PC-3 (cell line): ENCODE measurements at regions not wholly inside any gene's neighbourhood (a gene's known extent, or its start where the extent isn't known, plus 50 kb on each side); places are given as distances from the start of the nearest gene placed in this dataset.

Experiments used
- ATAC-seq: fragments of 200-7000 bp; cut with Tn5 transposase; 2 replicates; pipeline ENCODE4 v1.9.1; 2020; ENCODE audit warnings: mild to moderate bottlenecking, moderate library complexity
- BruUV-seq: library from RNA; stranded (reverse); fragments of 400-500 nt; replicated peaks from 2 replicates; lab custom pipeline; 2021; lab: Mats Ljungman, UMichigan
- CTCF ChIA-PET: fragments of 300-600 bp; sonication (Branson Sonifier 250); formaldehyde crosslinking; loops from one replicate; lab custom pipeline; 2022; ENCODE audit warnings: antibody characterized with exemption; lab: Charles Lee
- POLR2A ChIA-PET: fragments of 300-600 bp; sonication (Branson Sonifier 250); formaldehyde crosslinking; loops from one replicate; lab custom pipeline; 2022; ENCODE audit warnings: antibody characterized with exemption; ENCODE audit not compliant: unreplicated experiment; lab: Charles Lee
- DNase-seq: peaks from one replicate; pipeline ENCODE4 v3.0.0-alpha.2; 2015
- H2AFZ ChIP-seq: fragments of 300-600 bp; sonication (generic); 2 replicates; pipeline ENCODE4 v1.6.0; 2016; ENCODE audit warnings: antibody characterized with exemption, low read length
- H3F3A ChIP-seq: fragments of 300-600 bp; sonication (generic); one replicate; pipeline ENCODE4 v1.6.0; 2017; ENCODE audit warnings: antibody characterized with exemption, low read length, control low read depth, mild to moderate bottlenecking; ENCODE audit not compliant: unreplicated experiment
- H3K27ac ChIP-seq: fragments of 300-600 bp; sonication (generic); 2 replicates; pipeline ENCODE4 v1.5.1; 2016; ENCODE audit warnings: mild to moderate bottlenecking, low read length
- H3K27me3 ChIP-seq: fragments of 300-600 bp; sonication (generic); 2 replicates; pipeline ENCODE4 v1.6.1; 2016; ENCODE audit warnings: low read length, mixed read lengths
- H3K36me3 ChIP-seq: fragments of 300-600 bp; sonication (generic); 2 replicates; pipeline ENCODE4 v1.6.1; 2016; ENCODE audit warnings: low read depth, mixed run types, low read length, mixed read lengths
- H3K4me1 ChIP-seq: fragments of 300-600 bp; sonication (generic); 2 replicates; pipeline ENCODE4 v1.5.1; 2016; ENCODE audit warnings: low read length; ENCODE audit not compliant: insufficient read depth
- H3K4me2 ChIP-seq: fragments of 300-600 bp; sonication (generic); 2 replicates; pipeline ENCODE4 v1.6.0; 2016; ENCODE audit warnings: low read length
- H3K4me3 ChIP-seq: fragments of 300-600 bp; sonication (generic); 2 replicates; pipeline ENCODE4 v1.5.1; 2016; ENCODE audit warnings: mild to moderate bottlenecking, low read length, mixed read lengths
- H3K79me2 ChIP-seq: fragments of 300-600 bp; sonication (generic); 2 replicates; pipeline ENCODE4 v1.6.1; 2017; ENCODE audit warnings: low read length, mixed read lengths
- H3K9ac ChIP-seq: fragments of 300-600 bp; sonication (generic); 2 replicates; pipeline ENCODE4 v1.6.0; 2016; ENCODE audit warnings: mild to moderate bottlenecking, low read length
- H3K9me2 ChIP-seq: fragments of 300-600 bp; sonication (generic); replicated peaks from 2 replicates; pipeline ENCODE4 v1.6.1; 2016; ENCODE audit warnings: mixed run types, low read length, mixed read lengths
- H3K9me3 ChIP-seq: fragments of 300-600 bp; sonication (generic); 2 replicates; pipeline ENCODE4 v1.6.1; 2016; ENCODE audit warnings: low read length, mixed read lengths
- H4K20me1 ChIP-seq: fragments of 300-600 bp; sonication (generic); 2 replicates; pipeline ENCODE4 v1.6.1; 2016; ENCODE audit warnings: low read length, mixed read lengths
- EZH2 ChIP-seq: fragments of 300-600 bp; sonication (generic); IDR thresholded peaks from one replicate; pipeline ENCODE4 v1.6.1; 2017; ENCODE audit warnings: antibody characterized with exemption, mild to moderate bottlenecking, low read length; ENCODE audit not compliant: unreplicated experiment
- EZH2phosphoT487 ChIP-seq: fragments of 300-600 bp; sonication (generic); IDR thresholded peaks from 2 replicates; pipeline ENCODE4 v1.6.1; 2018; ENCODE audit warnings: mild to moderate bottlenecking, antibody characterized with exemption, low read length, borderline replicate concordance
- intact Hi-C: fragments of 100-400 bp; cut with micrococcal nuclease; formaldehyde crosslinking; loops from 2 replicates; pipeline ENCODE4 v1.9.0; 2023
- TF ChIP-seq, protein P1 (sequence below): fragments of 300-600 bp; sonication (generic); conservative IDR thresholded peaks from 2 replicates; pipeline ENCODE4 v1.5.1; 2017; ENCODE audit warnings: antibody characterized with exemption, low read depth, mild to moderate bottlenecking, low read length

DNA sequence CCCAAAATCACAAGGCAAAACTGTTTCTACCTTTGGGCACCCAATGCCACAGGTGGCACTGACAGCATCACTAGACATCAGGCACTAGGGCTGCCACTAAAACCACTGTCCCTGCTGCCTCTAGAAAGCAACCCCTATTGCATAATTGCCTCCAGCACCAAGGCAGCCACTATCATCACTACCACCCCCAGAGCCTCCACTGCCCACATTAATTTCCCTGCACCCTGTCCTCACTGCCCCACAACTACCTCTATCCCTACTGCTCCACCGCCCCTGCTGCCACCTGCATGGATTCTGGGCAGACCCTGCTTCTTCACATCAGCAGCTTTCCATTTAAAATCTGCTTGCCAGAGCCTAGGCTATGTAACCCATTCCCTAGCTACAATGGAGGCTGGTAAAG lies 68.6 kb upstream of the CACHD1 start:
- TF ChIP-seq EZH2, result no peak
- TF ChIP-seq, protein P1, sequence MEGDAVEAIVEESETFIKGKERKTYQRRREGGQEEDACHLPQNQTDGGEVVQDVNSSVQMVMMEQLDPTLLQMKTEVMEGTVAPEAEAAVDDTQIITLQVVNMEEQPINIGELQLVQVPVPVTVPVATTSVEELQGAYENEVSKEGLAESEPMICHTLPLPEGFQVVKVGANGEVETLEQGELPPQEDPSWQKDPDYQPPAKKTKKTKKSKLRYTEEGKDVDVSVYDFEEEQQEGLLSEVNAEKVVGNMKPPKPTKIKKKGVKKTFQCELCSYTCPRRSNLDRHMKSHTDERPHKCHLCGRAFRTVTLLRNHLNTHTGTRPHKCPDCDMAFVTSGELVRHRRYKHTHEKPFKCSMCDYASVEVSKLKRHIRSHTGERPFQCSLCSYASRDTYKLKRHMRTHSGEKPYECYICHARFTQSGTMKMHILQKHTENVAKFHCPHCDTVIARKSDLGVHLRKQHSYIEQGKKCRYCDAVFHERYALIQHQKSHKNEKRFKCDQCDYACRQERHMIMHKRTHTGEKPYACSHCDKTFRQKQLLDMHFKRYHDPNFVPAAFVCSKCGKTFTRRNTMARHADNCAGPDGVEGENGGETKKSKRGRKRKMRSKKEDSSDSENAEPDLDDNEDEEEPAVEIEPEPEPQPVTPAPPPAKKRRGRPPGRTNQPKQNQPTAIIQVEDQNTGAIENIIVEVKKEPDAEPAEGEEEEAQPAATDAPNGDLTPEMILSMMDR, result no peak
- TF ChIP-seq EZH2phosphoT487, result no peak
- Histone ChIP-seq H3K9me3 (no peaks in the 10 kb centered on the region), H3K27ac (no peak overlapping the region), H3K9me2 (no peaks in the 10 kb centered on the region), H3K27me3 (no peaks in the 10 kb centered on the region), H2AFZ (no peak overlapping the region), H3F3A (no peaks in the 10 kb centered on the region), H3K4me3 (no peak overlapping the region), H3K4me2 (no peak overlapping the region), H3K79me2 (no peaks in the 10 kb centered on the region), H3K36me3 (no peaks in the 10 kb centered on the region), H4K20me1 (no peaks in the 10 kb centered on the region), H3K9ac (no peak overlapping the region), H3K4me1 (no peaks in the 10 kb centered on the region)
- DNase-seq (no peak), ATAC-seq (no peak)
- intact Hi-C loops, result no loop called here
- POLR2A ChIA-PET, result no interaction called here
- CTCF ChIA-PET, result no interaction called here
- no TSS peak for BruUV-seq

DNA sequence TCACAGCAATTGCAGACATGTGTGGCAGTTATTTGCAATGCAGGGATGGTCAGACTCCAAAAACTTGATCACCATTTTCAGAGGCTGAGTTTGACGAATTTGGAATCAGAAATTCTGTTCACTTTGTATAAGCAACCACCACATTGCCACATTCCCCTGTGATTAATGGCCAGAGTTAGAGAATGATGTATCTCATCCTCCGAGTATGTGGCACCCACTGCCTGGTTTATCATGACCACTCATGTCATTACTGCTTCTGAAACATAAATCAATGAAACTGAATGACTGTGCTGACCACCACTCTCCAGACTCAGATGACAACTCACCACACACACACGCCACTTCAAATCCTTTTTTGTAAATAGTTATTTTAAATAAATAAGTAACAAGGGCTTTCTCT lies 66.6 kb upstream of the CACHD1 start:
- ChIA-PET CTCF (no interaction called here), POLR2A (no interaction called here)
- no peaks in the 10 kb centered on the region for H3K9me3 ChIP-seq
- intact Hi-C loops, result no loop called here
- BruUV-seq, result no TSS peak
- H3K27ac ChIP-seq, result no peak overlapping the region
- H3K4me3 ChIP-seq, result no peak overlapping the region
- no peak overlapping the region for H3K9ac ChIP-seq
- H2AFZ ChIP-seq, result no peak overlapping the region
- no peak for DNase-seq
- no peaks in the 10 kb centered on the region for H3K27me3 ChIP-seq
- no peak overlapping the region for H3K4me2 ChIP-seq
- H4K20me1 ChIP-seq, result no peaks in the 10 kb centered on the region
- no peak for ATAC-seq
- no peaks in the 10 kb centered on the region for H3K79me2 ChIP-seq
- no peaks in the 10 kb centered on the region for H3K4me1 ChIP-seq
- no peaks in the 10 kb centered on the region for H3K36me3 ChIP-seq
- H3F3A ChIP-seq, result no peaks in the 10 kb centered on the region
- no peaks in the 10 kb centered on the region for H3K9me2 ChIP-seq
- TF ChIP-seq EZH2phosphoT487, result no peak
- TF ChIP-seq EZH2, result no peak
- TF ChIP-seq, protein P1, result no peak

DNA sequence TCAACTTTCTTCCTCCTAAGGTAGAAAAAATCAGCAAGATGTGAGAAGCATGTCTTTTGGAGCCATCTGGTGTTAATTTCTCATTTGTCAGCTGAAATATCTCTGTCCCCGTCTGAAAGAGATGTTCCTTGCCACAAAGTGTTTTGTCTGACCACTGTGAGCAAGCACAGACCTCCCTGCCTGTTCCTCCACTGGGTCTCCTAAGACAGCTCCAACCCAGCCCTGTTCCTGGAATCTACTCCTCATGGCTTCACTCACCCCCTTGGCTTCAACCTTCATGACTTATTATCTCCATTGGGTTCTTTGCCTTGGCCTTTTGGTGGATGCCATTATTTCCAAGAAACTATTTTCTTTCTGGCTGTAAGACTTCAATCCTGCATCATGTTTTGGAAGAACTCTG lies 65.7 kb upstream of the CACHD1 start:
- DNase-seq (no peak), ATAC-seq (no peak)
- H3K4me3 ChIP-seq, result no peak overlapping the region
- ChIA-PET POLR2A (no interaction called here), CTCF (interaction anchor here (0.6 kb wide), 1 partner anchor 135 kb away, joined by 4 read pairs; no protein-coding TSS in a partner anchor)
- intact Hi-C loops, result loop anchor here (1.0 kb wide), 1 partner anchor 135 kb away; no protein-coding TSS in a partner anchor
- no peaks in the 10 kb centered on the region for H3K36me3 ChIP-seq
- no peaks in the 10 kb centered on the region for H3F3A ChIP-seq
- no peak overlapping the region for H2AFZ ChIP-seq
- no peaks in the 10 kb centered on the region for H3K9me2 ChIP-seq
- H3K4me2 ChIP-seq, result no peak overlapping the region
- no peak overlapping the region for H3K27ac ChIP-seq
- H3K4me1 ChIP-seq, result no peaks in the 10 kb centered on the region
- H3K27me3 ChIP-seq, result no peaks in the 10 kb centered on the region
- H3K79me2 ChIP-seq, result no peaks in the 10 kb centered on the region
- H4K20me1 ChIP-seq, result no peaks in the 10 kb centered on the region
- BruUV-seq, result no TSS peak
- TF ChIP-seq EZH2phosphoT487 (no peak), EZH2 (no peak)
- TF ChIP-seq, protein P1, result no peak
- H3K9ac ChIP-seq, result no peak overlapping the region
- no peaks in the 10 kb centered on the region for H3K9me3 ChIP-seq
